Neural cell (in vitro differentiated cells): ENCODE measurements at regions not wholly inside any gene's neighbourhood (a gene's known extent, or its start where the extent isn't known, plus 50 kb on each side); places are given as distances from the start of the nearest gene placed in this dataset.

ENCODE experiments used
- H2AFZ ChIP-seq: fragments of 200-600, 300-800 bp; sonication (generic), shearing (Covaris generic); 2 replicates; pipeline ENCODE4 v1.6.0; 2014; ENCODE audit warnings: low read depth, mild to moderate bottlenecking, antibody characterized with exemption, low read length, moderate library complexity
- H3F3A ChIP-seq: fragments of 200-600 bp; shearing (Covaris generic); 2 replicates; pipeline ENCODE4 v1.6.1; 2016; ENCODE audit warnings: mild to moderate bottlenecking, moderate library complexity, mixed read lengths, antibody characterized with exemption, low read length; ENCODE audit not compliant: insufficient read depth, poor library complexity, severe bottlenecking
- H3K27ac ChIP-seq: fragments of 200-600, 300-800 bp; sonication (generic), shearing (Covaris generic); 2 replicates; pipeline ENCODE4 v1.5.1; 2014; ENCODE audit warnings: mild to moderate bottlenecking, low read length, moderate library complexity
- H3K27me3 ChIP-seq: fragments of 300-800, 200-600 bp; sonication (generic), shearing (Covaris generic); 2 replicates; pipeline ENCODE4 v1.6.0; 2014; ENCODE audit warnings: mild to moderate bottlenecking, low read depth, low read length, moderate library complexity; ENCODE audit not compliant: insufficient read depth
- H3K36me3 ChIP-seq: fragments of 300-800, 200-600 bp; sonication (generic), shearing (Covaris generic); 2 replicates; pipeline ENCODE4 v1.5.1; 2014; ENCODE audit warnings: mild to moderate bottlenecking, antibody characterized with exemption, low read length, moderate library complexity; ENCODE audit not compliant: insufficient read depth
- H3K4me2 ChIP-seq: fragments of 300-800, 200-600 bp; sonication (generic), shearing (Covaris generic); 2 replicates; pipeline ENCODE4 v1.6.0; 2014; ENCODE audit warnings: mild to moderate bottlenecking, low read length
- H3K4me3 ChIP-seq: fragments of 300-800, 200-600 bp; sonication (generic), shearing (Covaris generic); 2 replicates; pipeline ENCODE4 v1.5.1; 2014; ENCODE audit warnings: mild to moderate bottlenecking, low read length, moderate library complexity
- H3K79me2 ChIP-seq: fragments of 200-600 bp; shearing (Covaris generic); replicated peaks from 2 replicates; pipeline ENCODE4 v1.6.0; 2014; ENCODE audit warnings: mild to moderate bottlenecking, low read length, moderate library complexity; ENCODE audit not compliant: insufficient read depth
- H3K9ac ChIP-seq: fragments of 300-800, 200-600 bp; sonication (generic), shearing (Covaris generic); 2 replicates; pipeline ENCODE4 v1.6.1; 2016; ENCODE audit warnings: mild to moderate bottlenecking, low read length, mixed read lengths
- H3K9me2 ChIP-seq: fragments of 200-600 bp; shearing (Covaris generic); 2 replicates; pipeline ENCODE4 v1.6.1; 2016; ENCODE audit warnings: mild to moderate bottlenecking, low read length, mixed read lengths; ENCODE audit not compliant: insufficient read depth
- H3K9me3 ChIP-seq: fragments of 200-600, 300-800 bp; sonication (generic), shearing (Covaris generic); 2 replicates; pipeline ENCODE4 v1.6.1; 2016; ENCODE audit warnings: mild to moderate bottlenecking, mixed run types, low read length, moderate library complexity, mixed read lengths
- H4K20me1 ChIP-seq: fragments of 200-600 bp; shearing (Covaris generic); 2 replicates; pipeline ENCODE4 v1.6.1; 2016; ENCODE audit warnings: mild to moderate bottlenecking, mixed run types; ENCODE audit not compliant: insufficient read depth
- CTCF ChIP-seq: fragments of 450-650 bp; IDR thresholded peaks from 2 replicates; pipeline ENCODE4 v1.5.1; 2014; ENCODE audit warnings: antibody characterized with exemption, mild to moderate bottlenecking, moderate library complexity; ENCODE audit not compliant: poor library complexity, severe bottlenecking
- EP300 ChIP-seq: fragments of 450-650 bp; conservative IDR thresholded peaks from 2 replicates; pipeline ENCODE4 v1.6.1; 2014; ENCODE audit warnings: antibody characterized with exemption, mild to moderate bottlenecking, moderate library complexity; ENCODE audit not compliant: poor library complexity, severe bottlenecking
- EZH2 ChIP-seq: fragments of 200-600, 300-800 bp; shearing (Covaris generic), sonication (generic); IDR thresholded peaks from 2 replicates; pipeline ENCODE4 v1.6.1; 2014; ENCODE audit warnings: antibody characterized with exemption, low read length, borderline replicate concordance, mild to moderate bottlenecking; ENCODE audit not compliant: insufficient read depth, poor library complexity, severe bottlenecking
- MXI1 ChIP-seq: fragments of 450-650 bp; conservative IDR thresholded peaks from 2 replicates; pipeline ENCODE4 v1.6.1; 2014; ENCODE audit warnings: antibody characterized with exemption, mild to moderate bottlenecking; ENCODE audit not compliant: poor library complexity, severe bottlenecking
- POLR2AphosphoS5 ChIP-seq: IDR thresholded peaks from 2 replicates; pipeline ENCODE4 v1.6.1; 2012
- RAD21 ChIP-seq: fragments of 450-650 bp; conservative IDR thresholded peaks from 2 replicates; pipeline ENCODE4 v1.6.1; 2014; ENCODE audit warnings: antibody characterized with exemption, mild to moderate bottlenecking, moderate library complexity
- REST ChIP-seq: IDR thresholded peaks from 2 replicates; pipeline ENCODE4 v1.6.1; 2012; ENCODE audit warnings: borderline replicate concordance
- SMC3 ChIP-seq: fragments of 450-650 bp; conservative IDR thresholded peaks from 2 replicates; pipeline ENCODE4 v1.6.1; 2014; ENCODE audit warnings: antibody characterized with exemption, mild to moderate bottlenecking, moderate library complexity; ENCODE audit not compliant: poor library complexity
- TAF1 ChIP-seq: IDR thresholded peaks from 2 replicates; pipeline ENCODE4 v1.6.1; 2012; ENCODE audit warnings: low read depth

- Histone ChIP-seq H3K36me3 (no peaks in the 10 kb centered on the region), H3K9me2 (no peaks in the 10 kb centered on the region), H3K27ac (no peak overlapping the region), H3K4me3 (no peak overlapping the region), H3K4me2 (no peak overlapping the region), H3K79me2 (no peaks in the 10 kb centered on the region), H4K20me1 (no peaks in the 10 kb centered on the region), H3F3A (no peaks in the 10 kb centered on the region), H3K9ac (no peak overlapping the region), H2AFZ (no peak overlapping the region), H3K27me3 (no peaks in the 10 kb centered on the region), H3K9me3 (no peaks in the 10 kb centered on the region)
- TF ChIP-seq POLR2AphosphoS5 (no peak), SMC3 (no peak), REST (no peak), RAD21 (no peak), EP300 (no peak), TAF1 (no peak), CTCF (no peak), EZH2 (no peak), MXI1 (no peak)
Observed at GRCh38 chr2:9082158-9082557, 78.7 kb upstream of the MBOAT2 start.

- Histone ChIP-seq H2AFZ (no peak overlapping the region), H3K9me3 (no peaks in the 10 kb centered on the region), H4K20me1 (no peaks in the 10 kb centered on the region), H3K36me3 (no peaks in the 10 kb centered on the region), H3K79me2 (no peaks in the 10 kb centered on the region), H3F3A (no peaks in the 10 kb centered on the region), H3K9me2 (no peaks in the 10 kb centered on the region), H3K27ac (no peak overlapping the region), H3K9ac (no peak overlapping the region), H3K4me3 (no peak overlapping the region), H3K27me3 (no peaks in the 10 kb centered on the region), H3K4me2 (no peak overlapping the region)
- TF ChIP-seq CTCF (no peak), REST (no peak), SMC3 (no peak), EZH2 (no peak), MXI1 (no peak), TAF1 (no peak)
Observed at GRCh38 chr2:9081750-9082149, 78.3 kb upstream of the MBOAT2 start.
